Femur (tissue), 1 donor: ENCODE measurements at regions not wholly inside any gene's neighbourhood (a gene's known extent, or its start where the extent isn't known, plus 50 kb on each side); places are given as distances from the start of the nearest gene placed in this dataset.

Experiments
- DNase-seq: peaks from one replicate; pipeline ENCODE4 v3.0.0-alpha.2; 2017

GRCh38 chr4:116400480-116400879, 684.9 kb downstream of the TRAM1L1 start:
- no peak for DNase-seq

DNA sequence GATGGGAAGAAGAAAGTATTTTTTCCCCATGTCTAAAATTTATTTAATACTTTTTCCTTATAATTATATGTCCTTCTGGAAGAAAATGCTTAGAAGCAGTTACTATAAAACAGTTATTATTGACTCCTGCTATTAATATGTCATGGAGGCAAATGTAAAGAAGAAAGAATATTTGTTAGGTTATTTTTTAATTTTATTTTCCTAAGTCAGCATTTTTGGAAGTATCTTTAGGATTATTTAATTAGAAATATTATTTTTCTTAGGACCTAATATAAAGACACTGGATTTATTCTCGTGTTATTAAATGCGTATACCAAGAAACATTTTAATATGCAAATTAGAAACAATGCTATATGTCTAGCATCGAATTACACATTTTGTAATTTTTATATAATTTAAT, 687.7 kb downstream of the TRAM1L1 start:
- no peak for DNase-seq

DNA sequence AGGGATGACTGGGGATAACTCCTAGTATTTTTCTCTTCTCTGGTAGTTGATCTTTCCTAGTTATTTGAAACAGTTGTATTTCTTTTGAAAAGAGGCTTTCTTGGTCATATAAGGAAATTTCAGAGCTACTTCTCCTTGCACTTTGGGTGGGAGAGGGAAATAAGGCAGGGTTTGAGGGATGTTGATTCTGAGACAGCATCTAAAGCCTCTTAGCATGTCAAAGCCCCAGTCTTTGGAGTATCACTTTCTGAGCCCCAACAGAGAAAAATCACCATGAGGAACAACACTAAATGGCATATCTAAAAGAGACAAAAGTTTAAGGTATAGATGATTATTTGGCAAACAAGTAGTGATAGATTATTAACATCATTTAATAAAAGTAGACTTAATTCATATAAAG, 688.1 kb downstream of the TRAM1L1 start:
- DNase-seq = no peak

- no peak for DNase-seq
Observed at GRCh38 chr4:116395408-116395807, 690.0 kb downstream of the TRAM1L1 start.

DNA sequence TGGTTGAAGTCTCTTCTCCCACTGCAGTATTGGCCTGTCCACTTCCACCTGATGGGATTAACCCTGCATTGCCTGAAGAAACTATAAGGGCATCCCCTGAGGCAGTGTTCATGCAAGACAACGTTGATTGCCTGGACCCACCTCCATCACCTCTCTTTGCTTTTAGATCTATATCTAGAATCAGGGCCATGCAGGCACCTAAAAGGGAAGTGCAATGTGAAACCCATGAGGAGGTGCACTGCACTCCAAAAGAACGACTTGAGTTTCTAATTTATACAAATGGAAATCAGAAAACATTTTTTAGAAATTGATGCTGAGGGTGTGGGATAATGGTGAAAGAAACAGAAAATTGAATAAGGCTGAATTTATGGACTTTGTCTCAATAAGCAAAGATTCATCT, 694.4 kb downstream of the TRAM1L1 start:
- no peak for DNase-seq

GRCh38 chr4:116389139-116389538, 696.2 kb downstream of the TRAM1L1 start:
- DNase-seq = no peak

- DNase-seq = no peak
Observed at GRCh38 chr4:116387937-116388474, 697.4 kb downstream of the TRAM1L1 start.

DNA sequence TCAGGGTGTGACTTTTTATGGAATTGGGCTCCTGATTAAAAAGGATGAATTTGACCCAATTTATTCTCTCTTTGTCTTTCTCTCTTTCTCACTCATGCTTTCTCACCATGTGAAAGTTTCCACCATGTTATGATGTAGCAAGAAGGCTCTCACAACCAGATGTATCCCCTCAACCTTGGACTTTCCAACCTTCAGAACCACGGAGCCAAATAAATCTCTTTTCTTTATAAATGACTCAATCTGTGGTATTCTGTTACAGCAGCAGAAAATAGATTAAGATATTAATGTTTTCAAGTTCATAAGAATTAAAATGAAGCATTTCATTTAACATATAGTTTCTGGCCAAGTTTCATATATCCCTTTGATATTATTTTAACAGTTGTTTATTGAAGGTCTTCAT, 698.5 kb downstream of the TRAM1L1 start:
- no peak for DNase-seq

- DNase-seq = no peak
Observed at GRCh38 chr4:116385583-116385982, 699.8 kb downstream of the TRAM1L1 start.

- no peak for DNase-seq
Observed at GRCh38 chr4:116374815-116375214, 710.6 kb downstream of the TRAM1L1 start.

- no peak for DNase-seq
Observed at GRCh38 chr4:116362583-116362982, 722.8 kb downstream of the TRAM1L1 start.

DNA sequence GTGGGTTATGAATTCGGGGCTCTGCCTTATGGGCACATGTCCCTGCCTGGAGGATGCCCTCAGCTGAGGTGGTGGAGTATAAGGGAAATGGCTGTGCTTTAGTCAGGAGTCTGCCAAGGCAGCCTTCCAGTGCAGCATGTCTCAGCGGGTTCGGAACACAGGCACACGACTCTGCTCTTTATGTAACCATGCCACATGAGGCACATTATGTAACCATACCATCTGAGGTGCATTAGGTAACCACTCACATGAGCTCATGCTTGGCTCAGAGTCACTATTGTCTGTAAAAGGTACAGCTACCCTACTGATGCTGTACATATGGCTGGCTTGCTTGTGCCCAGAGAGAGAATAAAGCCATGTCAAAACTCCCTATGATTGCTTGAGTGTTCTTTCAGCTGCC, 723.6 kb downstream of the TRAM1L1 start:
- DNase-seq = no peak

- peak; percentile 40 for DNase-seq
Observed at GRCh38 chr4:116358633-116359222, 726.6 kb downstream of the TRAM1L1 start.

DNA sequence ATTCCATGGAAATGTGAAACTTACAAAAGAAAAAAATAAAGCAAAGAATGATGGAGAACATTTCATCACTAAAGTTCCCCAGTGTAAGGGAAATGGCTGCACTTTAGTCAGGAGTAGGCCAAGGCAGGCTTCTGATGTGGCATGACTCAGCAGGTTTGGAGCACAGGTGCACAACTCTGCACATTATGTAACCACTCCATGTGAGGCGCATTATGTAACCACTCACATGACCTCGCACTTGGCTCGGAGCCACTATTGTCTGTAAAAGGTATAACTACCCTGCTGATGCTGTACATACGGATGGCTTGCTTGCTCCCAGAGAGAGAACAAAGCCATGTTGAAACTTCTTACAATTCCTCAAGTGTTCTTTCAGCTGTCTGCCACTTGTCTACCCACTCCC, 727.6 kb downstream of the TRAM1L1 start:
- DNase-seq = no peak

- no peak for DNase-seq
Observed at GRCh38 chr4:116346750-116347149, 738.6 kb downstream of the TRAM1L1 start.

DNA sequence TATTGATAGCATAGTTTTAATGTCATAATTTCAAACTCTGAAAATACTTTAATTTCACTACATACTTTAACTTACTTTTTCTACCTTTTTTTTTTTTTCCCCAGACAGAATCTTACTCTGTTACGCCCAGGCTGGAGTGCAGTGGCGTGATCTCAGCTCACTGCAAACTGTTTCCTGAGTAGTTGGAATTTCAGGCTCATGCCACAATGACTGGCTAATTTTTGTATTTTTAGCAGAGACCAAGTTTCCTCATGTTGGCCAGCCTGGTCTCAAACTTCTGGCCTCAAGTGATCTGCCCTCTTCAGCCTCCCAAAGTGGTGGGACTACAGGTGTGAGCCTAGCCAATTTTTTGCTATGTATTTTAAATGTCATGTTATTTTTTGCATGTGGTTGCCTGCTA, 741.6 kb downstream of the TRAM1L1 start:
- no peak for DNase-seq

GRCh38 chr4:116342143-116342542, 743.2 kb downstream of the TRAM1L1 start:
- DNase-seq = no peak

DNA sequence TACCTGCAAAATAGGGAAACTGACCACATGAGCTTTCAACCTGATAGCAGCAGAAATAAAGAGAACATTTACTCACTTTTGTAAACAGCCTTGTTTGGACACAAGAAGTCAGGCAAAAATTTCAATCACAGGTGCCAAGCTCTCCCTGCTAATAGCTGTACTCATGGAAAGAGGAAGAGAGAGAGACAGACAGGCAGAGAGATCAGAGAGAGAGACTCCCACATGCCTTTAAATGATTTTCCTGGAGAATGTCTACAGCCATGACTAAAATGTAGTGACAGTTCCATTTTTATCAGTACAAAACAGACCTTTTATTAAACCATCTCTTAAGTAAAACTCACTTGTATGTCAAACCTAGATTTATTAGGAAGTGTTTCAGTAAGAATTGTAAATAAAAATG, 752.9 kb downstream of the TRAM1L1 start:
- DNase-seq = no peak

GRCh38 chr4:116328261-116328860, 757.0 kb downstream of the TRAM1L1 start:
- no peak for DNase-seq

DNA sequence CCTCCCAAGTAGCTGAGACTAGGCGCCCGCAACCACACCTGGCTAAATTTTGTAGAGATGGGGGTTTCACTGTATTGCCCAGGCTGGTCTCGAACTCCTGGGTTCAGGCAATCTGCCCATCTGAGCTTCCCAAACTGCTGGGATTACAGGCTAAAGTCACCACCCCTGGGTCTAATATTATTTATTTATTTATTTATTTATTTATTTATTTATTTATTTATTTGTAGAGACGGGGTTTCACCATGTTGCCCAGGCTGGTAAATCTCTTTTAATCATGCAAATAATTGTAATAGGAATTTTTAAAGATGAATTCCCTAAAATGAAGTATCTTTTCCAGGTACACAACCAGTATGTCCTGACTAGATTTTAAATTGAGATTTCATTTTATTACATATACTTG, 761.8 kb downstream of the TRAM1L1 start:
- no peak for DNase-seq

- DNase-seq = no peak
Observed at GRCh38 chr4:116321471-116321870, 763.9 kb downstream of the TRAM1L1 start.

DNA sequence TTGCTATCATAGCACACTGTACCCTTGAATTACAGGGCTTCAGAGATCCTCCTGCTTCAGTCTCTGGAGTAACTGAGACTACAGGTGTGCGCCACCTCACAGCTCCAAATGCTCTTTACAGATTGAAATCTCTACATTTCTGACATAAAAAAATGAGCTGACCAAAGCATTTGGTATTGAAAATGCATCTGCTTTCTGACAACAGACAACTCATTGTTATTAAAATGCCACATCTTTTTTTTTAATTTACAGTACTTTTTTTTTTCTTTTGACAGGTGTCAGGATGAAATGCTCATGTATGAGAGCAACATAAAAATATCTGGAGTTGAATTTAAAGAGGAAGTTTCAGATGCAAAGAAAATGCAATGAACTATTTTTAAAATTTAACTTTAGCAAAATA, 764.5 kb downstream of the TRAM1L1 start:
- DNase-seq = no peak

GRCh38 chr4:116303736-116304188, 781.6 kb downstream of the TRAM1L1 start:
- DNase-seq = no peak

- no peak for DNase-seq
Observed at GRCh38 chr4:116302990-116303735, 782.2 kb downstream of the TRAM1L1 start.
